Erythroblast (primary cell): ENCODE measurements at regions not wholly inside any gene's neighbourhood (a gene's known extent, or its start where the extent isn't known, plus 50 kb on each side); places are given as distances from the start of the nearest gene placed in this dataset.
A peak's percentile ranks its signal among the peaks of the same experiment; 100 is the strongest.

Source experiments
- DNase-seq, 2 experiments: peaks; one replicate each; lab custom pipeline; 2025; lab: John Stamatoyannopoulos, UW
- GATA1 ChIP-seq: IDR thresholded peaks from 2 replicates; pipeline ENCODE4 v1.6.1; 2011; ENCODE audit warnings: low read depth, mild to moderate bottlenecking, control low read depth, low read length, moderate library complexity
- POLR2A ChIP-seq: IDR thresholded peaks from 2 replicates; pipeline ENCODE4 v1.6.1; 2011; ENCODE audit warnings: mild to moderate bottlenecking, low read length

- DNase-seq: no peak
- no peak for TF ChIP-seq POLR2A
- no peak for TF ChIP-seq GATA1
Measured at GRCh38 chr18:60010984-60011383, 111.2 kb downstream of the PMAIP1 start.

GRCh38 chr18:60010513-60010912 lies 110.7 kb downstream of the PMAIP1 start:
- TF ChIP-seq GATA1: no peak
- TF ChIP-seq POLR2A: no peak
- DNase-seq: no peak

- TF ChIP-seq POLR2A (no peak), GATA1 (no peak)
- no peak for DNase-seq
Measured at GRCh38 chr18:60007661-60008060, 107.9 kb downstream of the PMAIP1 start.

- no peak for DNase-seq
- no peak for TF ChIP-seq POLR2A
- no peak for TF ChIP-seq GATA1
Measured at GRCh38 chr18:60003610-60004185, 103.9 kb downstream of the PMAIP1 start.

- peak; percentile 17 to 48 for DNase-seq
- TF ChIP-seq GATA1 (no peak), POLR2A (no peak)
Measured at GRCh38 chr18:59996370-59996966, 96.7 kb downstream of the PMAIP1 start.

GRCh38 chr18:59994357-59994756 lies 94.6 kb downstream of the PMAIP1 start:
- peak; percentile 11 to 33 for DNase-seq
- no peak for TF ChIP-seq POLR2A
- no peak for TF ChIP-seq GATA1

GRCh38 chr18:59993560-59993959 lies 93.8 kb downstream of the PMAIP1 start:
- no peak for DNase-seq
- TF ChIP-seq GATA1: no peak
- no peak for TF ChIP-seq POLR2A

- no peak for DNase-seq
- TF ChIP-seq POLR2A: no peak
Measured at GRCh38 chr18:59990121-59990823, 90.5 kb downstream of the PMAIP1 start.

- DNase-seq: peak; percentile 72 to 84
Measured at GRCh38 chr18:59988098-59988706, 88.4 kb downstream of the PMAIP1 start.

GRCh38 chr18:59987102-59987501 lies 87.3 kb downstream of the PMAIP1 start:
- no peak for TF ChIP-seq GATA1
- peak in 1 of 2 experiments; percentile 13 for DNase-seq

More at GRCh38 chr18:59988098-59988706, 88.4 kb downstream of the PMAIP1 start:
- no peak for TF ChIP-seq POLR2A

GRCh38 chr18:59986139-59986538 lies 86.3 kb downstream of the PMAIP1 start:
- no peak for TF ChIP-seq POLR2A
- no peak for TF ChIP-seq GATA1
- DNase-seq: no peak

- DNase-seq: no peak
- TF ChIP-seq GATA1 (no peak), POLR2A (no peak)
Measured at GRCh38 chr18:59985289-59985688, 85.5 kb downstream of the PMAIP1 start.

GRCh38 chr18:59983506-59983905 lies 83.7 kb downstream of the PMAIP1 start:
- DNase-seq: no peak
- no peak for TF ChIP-seq POLR2A
- no peak for TF ChIP-seq GATA1

- no peak for DNase-seq
- TF ChIP-seq POLR2A: no peak
- no peak for TF ChIP-seq GATA1
Measured at GRCh38 chr18:59980188-59980637, 80.4 kb downstream of the PMAIP1 start.
